T47D (cell line): ENCODE measurements at regions not wholly inside any gene's neighbourhood (a gene's known extent, or its start where the extent isn't known, plus 50 kb on each side); places are given as distances from the start of the nearest gene placed in this dataset.
"Not testable (repeated sequence)": the region's sequence is repeated elsewhere in the genome, so short reads cannot be mapped to it uniquely, and the experiment has no call there.

Experiments used
- DNase-seq, 2 experiments: peaks; one replicate each; pipeline versions ENCODE4 v3.0.0 to v3.0.0-alpha.2; 2011 to 2012; ENCODE audit warnings: low read depth in 1 of 2, low spot score in 1 of 2
- JUND ChIP-seq: IDR thresholded peaks from 2 replicates; pipeline ENCODE4 v1.6.1; 2012; ENCODE audit warnings: low read depth
- in situ Hi-C: cut with HindIII; loops from 2 replicates; pipeline ENCODE4 v1.10.0; 2016; ENCODE audit warnings: low sequenced_read_pairs, low pct_unique_long_range_greater_than_20kb

- no peak for TF ChIP-seq JUND
- in situ Hi-C loops: no loop called here
- no peak for DNase-seq
Measured at GRCh38 chr2:84144345-84144744, 314.7 kb downstream of the SUCLG1 start.

- no peak for DNase-seq
- TF ChIP-seq JUND: no peak
- in situ Hi-C loops: no loop called here
Measured at GRCh38 chr2:84137034-84137433, 322.0 kb downstream of the SUCLG1 start.

- no peak for DNase-seq
- TF ChIP-seq JUND: no peak
- in situ Hi-C loops: no loop called here
Measured at GRCh38 chr2:84132370-84132769, 326.7 kb downstream of the SUCLG1 start.

GRCh38 chr2:84131278-84131830 is 327.7 kb downstream of the SUCLG1 start:
- DNase-seq: no peak
- in situ Hi-C loops: no loop called here
- no peak for TF ChIP-seq JUND

- in situ Hi-C loops: no loop called here
- no peak for DNase-seq
- TF ChIP-seq JUND: no peak
Measured at GRCh38 chr2:84129018-84129417, 330.1 kb downstream of the SUCLG1 start.

- in situ Hi-C loops, DNase-seq: not testable (repeated sequence)
Measured at GRCh38 chr2:84127812-84128211, 331.3 kb downstream of the SUCLG1 start.

- no peak for DNase-seq
- TF ChIP-seq JUND: no peak
- in situ Hi-C loops: no loop called here
Measured at GRCh38 chr2:84126530-84126929, 332.6 kb downstream of the SUCLG1 start.

GRCh38 chr2:84126084-84126483 is 333.0 kb downstream of the SUCLG1 start:
- in situ Hi-C loops: no loop called here
- TF ChIP-seq JUND: no peak
- DNase-seq: no peak

- in situ Hi-C loops: no loop called here
- TF ChIP-seq JUND: no peak
- DNase-seq: no peak
Measured at GRCh38 chr2:84116143-84116542, 342.9 kb downstream of the SUCLG1 start.

- in situ Hi-C loops: no loop called here
- TF ChIP-seq JUND: no peak
- DNase-seq: no peak
Measured at GRCh38 chr2:84115173-84115857, 343.8 kb downstream of the SUCLG1 start.

- in situ Hi-C loops, DNase-seq: not testable (repeated sequence)
Measured at GRCh38 chr2:84103816-84104527, 355.1 kb downstream of the SUCLG1 start.

GRCh38 chr2:84102274-84102673 is 356.8 kb downstream of the SUCLG1 start:
- in situ Hi-C loops: no loop called here
- no peak for TF ChIP-seq JUND
- DNase-seq: no peak

GRCh38 chr2:84088656-84089055 is 370.4 kb downstream of the SUCLG1 start:
- no peak for TF ChIP-seq JUND
- in situ Hi-C loops: no loop called here
- DNase-seq: no peak
